ENCODE measurements at regions not wholly inside any gene's neighbourhood (a gene's known extent, or its start where the extent isn't known, plus 50 kb on each side); places are given as distances from the start of the nearest gene placed in this dataset.

DNA sequence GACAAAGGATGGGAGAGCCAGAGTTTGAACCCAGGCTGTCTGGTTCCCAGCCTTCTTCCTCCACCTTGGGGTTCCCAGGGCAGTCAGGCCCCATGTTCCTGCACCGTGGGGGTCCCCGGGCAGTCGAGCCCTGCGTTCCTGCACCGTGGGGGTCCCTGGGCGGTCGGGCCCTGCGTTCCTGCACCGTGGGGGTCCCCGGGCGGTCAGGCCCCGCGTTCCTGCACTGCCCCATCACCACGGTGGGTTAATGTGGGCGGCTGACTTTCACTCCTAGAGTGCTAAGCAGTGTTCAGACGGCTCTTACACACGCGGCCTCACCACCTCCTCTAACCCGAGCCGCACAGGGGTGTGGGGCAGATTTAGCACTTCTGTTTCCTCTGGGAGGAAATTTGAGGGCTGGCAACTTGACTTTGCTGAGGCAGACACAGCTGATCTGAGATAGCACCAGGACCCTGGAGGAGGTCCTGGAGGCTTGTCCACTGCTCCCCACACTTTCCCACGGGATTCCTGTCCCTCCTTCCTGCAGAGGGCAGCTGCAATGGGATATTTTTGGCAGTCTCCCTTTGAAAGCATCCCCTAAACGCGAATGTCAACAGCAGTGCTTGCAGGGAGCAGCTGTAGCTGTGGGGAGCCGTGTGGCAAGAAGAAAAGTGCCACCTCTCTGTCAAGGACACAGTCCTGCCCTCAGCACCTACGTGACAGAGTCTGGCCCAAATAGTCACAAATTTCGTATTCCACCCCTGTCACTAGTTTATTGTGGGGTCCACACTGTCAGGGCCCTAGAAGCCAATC is 239.4 kb downstream of the TEX29 start:
- TF ChIP-seq, protein P1, sequence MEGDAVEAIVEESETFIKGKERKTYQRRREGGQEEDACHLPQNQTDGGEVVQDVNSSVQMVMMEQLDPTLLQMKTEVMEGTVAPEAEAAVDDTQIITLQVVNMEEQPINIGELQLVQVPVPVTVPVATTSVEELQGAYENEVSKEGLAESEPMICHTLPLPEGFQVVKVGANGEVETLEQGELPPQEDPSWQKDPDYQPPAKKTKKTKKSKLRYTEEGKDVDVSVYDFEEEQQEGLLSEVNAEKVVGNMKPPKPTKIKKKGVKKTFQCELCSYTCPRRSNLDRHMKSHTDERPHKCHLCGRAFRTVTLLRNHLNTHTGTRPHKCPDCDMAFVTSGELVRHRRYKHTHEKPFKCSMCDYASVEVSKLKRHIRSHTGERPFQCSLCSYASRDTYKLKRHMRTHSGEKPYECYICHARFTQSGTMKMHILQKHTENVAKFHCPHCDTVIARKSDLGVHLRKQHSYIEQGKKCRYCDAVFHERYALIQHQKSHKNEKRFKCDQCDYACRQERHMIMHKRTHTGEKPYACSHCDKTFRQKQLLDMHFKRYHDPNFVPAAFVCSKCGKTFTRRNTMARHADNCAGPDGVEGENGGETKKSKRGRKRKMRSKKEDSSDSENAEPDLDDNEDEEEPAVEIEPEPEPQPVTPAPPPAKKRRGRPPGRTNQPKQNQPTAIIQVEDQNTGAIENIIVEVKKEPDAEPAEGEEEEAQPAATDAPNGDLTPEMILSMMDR (IDR thresholded peaks at IDR 0.05): no peak
- TF ChIP-seq POLR2A (IDR thresholded peaks at IDR 0.05): no peak
